Esophagus squamous epithelium (tissue), 5 donors: ENCODE measurements at regions not wholly inside any gene's neighbourhood (a gene's known extent, or its start where the extent isn't known, plus 50 kb on each side); places are given as distances from the start of the nearest gene placed in this dataset.

Source experiments
- DNase-seq: peaks from one replicate; lab custom pipeline; 2025; lab: John Stamatoyannopoulos, UW
- H3K27ac ChIP-seq, 4 donors: fragments of 200-600 bp; sonication (generic); one replicate each; pipeline ENCODE4 v1.5.1; 2016 to 2019; ENCODE audit warnings: mild to moderate bottlenecking in 1 of 4
- H3K27me3 ChIP-seq, 4 donors: fragments of 200-600 bp; sonication (generic); 1 replicate in 3 of 4; 2 replicates in 1 of 4; pipeline versions ENCODE4 v1.5.1 to v1.6.0; 2017 to 2021; ENCODE audit warnings: antibody characterized with exemption in 1 of 4
- H3K36me3 ChIP-seq, 3 donors: fragments of 200-600 bp; sonication (generic); one replicate each; pipeline ENCODE4 v1.5.1; 2016 to 2019
- H3K4me1 ChIP-seq, 3 donors: fragments of 200-600 bp; sonication (generic); one replicate each; pipeline ENCODE4 v1.5.1; 2017 to 2019
- H3K4me3 ChIP-seq, 4 donors: fragments of 200-600 bp; sonication (generic); 1 replicate in 3 of 4; 2 replicates in 1 of 4; pipeline ENCODE4 v1.5.1; 2016 to 2019; ENCODE audit warnings: mild to moderate bottlenecking in 2 of 4, moderate library complexity in 1 of 4
- H3K9me3 ChIP-seq, 3 donors: fragments of 200-600 bp; sonication (generic); one replicate each; pipeline ENCODE4 v1.5.1; 2016 to 2019
- CTCF ChIP-seq, 6 experiments: fragments of 450-650 bp in 4 of 6; fragments of 200-600 bp in 2 of 6; sonication (generic) in 2 of 6; IDR thresholded peaks; one replicate each; pipeline ENCODE4 v1.5.1; 2016 to 2019; ENCODE audit warnings: antibody characterized with exemption in 6 of 6, mild to moderate bottlenecking in 4 of 6, moderate library complexity in 4 of 6
- POLR2A ChIP-seq, 4 donors: fragments of 450-650 bp; IDR thresholded peaks; one replicate each; pipeline ENCODE4 v1.6.1; 2017; ENCODE audit warnings: antibody characterized with exemption in 4 of 4, mild to moderate bottlenecking in 4 of 4, moderate library complexity in 3 of 4
- WGBS, 2 donors: methylation state at CpG; one replicate each; pipeline ENCODE4 v1.1.5; 2018; 5-methylcytosine and 5-hydroxymethylcytosine counted together
- intact Hi-C: fragments of 100-400 bp; cut with DNase I; formaldehyde crosslinking; loops from one replicate; pipeline ENCODE4 v1.15.0; 2022
- donor health status: DM: yes; HTN: yes; CAD: no.

GRCh38 chr16:26801628-26802027, 265.1 kb upstream of the C16orf82 start:
- no peak for DNase-seq
- H3K36me3 ChIP-seq = no peaks in the 10 kb centered on the region
- peaks cover 0 to 21% (median 0%) of the 10 kb centered on the region in 4 donors for H3K27me3 ChIP-seq
- TF ChIP-seq POLR2A (IDR thresholded peaks at IDR 0.05) (no peak), CTCF (IDR thresholded peaks at IDR 0.05) (no peak)
- H3K27ac ChIP-seq = no peak overlapping the region
- no peaks in the 10 kb centered on the region for H3K9me3 ChIP-seq
- WGBS, 2 donors = 91 to 97% methylated on average over 3 of the region's 3 CpGs
- H3K4me3 ChIP-seq = no peak overlapping the region
- no peaks in the 10 kb centered on the region for H3K4me1 ChIP-seq
- intact Hi-C loops = no loop called here

DNA sequence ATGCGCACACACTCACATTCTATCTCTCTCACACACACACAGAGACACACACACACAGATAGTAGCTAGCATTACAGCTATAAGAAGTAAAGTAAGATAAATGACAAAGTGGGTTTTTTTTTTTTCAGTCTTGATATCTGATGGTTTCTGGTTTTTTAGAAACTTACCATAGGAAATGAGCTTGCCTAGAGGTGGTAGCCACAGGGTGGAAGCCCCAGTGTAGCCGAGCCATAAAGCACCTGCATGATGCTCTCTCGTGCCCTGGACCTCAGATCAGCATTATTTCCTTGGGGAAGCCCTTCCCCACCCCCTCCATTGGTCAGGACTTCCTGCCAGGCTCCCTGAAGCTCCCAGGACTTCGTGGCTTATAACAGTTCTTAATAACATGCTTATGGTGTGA, 264.3 kb upstream of the C16orf82 start:
- 34 to 37% methylated on average over 4 of the region's 4 CpGs for WGBS, 2 donors
- intact Hi-C loops = no loop called here
- H3K4me3 ChIP-seq = no peak overlapping the region
- H3K4me1 ChIP-seq = no peaks in the 10 kb centered on the region
- peaks cover 0 to 19% (median 0%) of the 10 kb centered on the region in 4 donors for H3K27me3 ChIP-seq
- H3K27ac ChIP-seq = no peak overlapping the region
- no peak for DNase-seq
- H3K36me3 ChIP-seq = no peaks in the 10 kb centered on the region
- no peaks in the 10 kb centered on the region for H3K9me3 ChIP-seq
- TF ChIP-seq CTCF (IDR thresholded peaks at IDR 0.05) = no peak
- TF ChIP-seq POLR2A (IDR thresholded peaks at IDR 0.05) = no peak

GRCh38 chr16:26802965-26803364, 263.8 kb upstream of the C16orf82 start:
- Histone ChIP-seq H3K27ac (no peak overlapping the region), H3K9me3 (no peaks in the 10 kb centered on the region), H3K4me1 (no peaks in the 10 kb centered on the region), H3K4me3 (no peak overlapping the region), H3K27me3 (peaks cover 0 to 14% (median 0%) of the 10 kb centered on the region in 4 donors), H3K36me3 (no peaks in the 10 kb centered on the region)
- TF ChIP-seq CTCF (IDR thresholded peaks at IDR 0.05) = no peak
- TF ChIP-seq POLR2A (IDR thresholded peaks at IDR 0.05) = no peak
- intact Hi-C loops = no loop called here
- DNase-seq = no peak

GRCh38 chr16:26806657-26807056, 260.1 kb upstream of the C16orf82 start:
- Histone ChIP-seq H3K4me3 (no peak overlapping the region), H3K4me1 (no peaks in the 10 kb centered on the region), H3K27me3 (peaks cover 0 to 13% (median 0%) of the 10 kb centered on the region in 4 donors), H3K9me3 (no peaks in the 10 kb centered on the region), H3K27ac (no peak overlapping the region), H3K36me3 (no peaks in the 10 kb centered on the region)
- intact Hi-C loops = no loop called here
- no peak for DNase-seq
- 83 to 84% methylated on average over 6 of the region's 6 CpGs for WGBS, 2 donors
- TF ChIP-seq CTCF (IDR thresholded peaks at IDR 0.05) (no peak), POLR2A (IDR thresholded peaks at IDR 0.05) (no peak)

DNA sequence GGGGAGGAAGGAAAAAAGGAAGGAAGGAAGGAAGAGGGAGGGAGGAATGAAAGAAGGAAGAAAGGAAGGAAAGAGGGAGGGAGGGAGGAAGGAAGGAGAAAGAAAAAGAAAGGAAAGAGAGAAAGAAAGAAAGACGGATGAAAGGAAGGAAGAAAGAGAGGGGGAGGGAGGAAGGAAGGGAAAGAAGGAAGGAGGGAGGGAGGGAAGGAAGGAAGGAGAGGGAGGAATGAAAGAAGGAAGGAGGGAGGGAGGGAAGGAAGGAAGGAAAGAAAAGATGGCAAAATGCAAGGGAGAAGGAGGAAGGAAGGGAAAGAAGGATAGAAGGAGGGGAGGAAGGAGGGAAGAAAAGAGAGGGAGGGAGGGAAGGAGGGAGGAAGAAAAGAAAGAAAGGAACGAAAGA, 257.3 kb upstream of the C16orf82 start:
- TF ChIP-seq POLR2A (IDR thresholded peaks at IDR 0.05) (no peak), CTCF (IDR thresholded peaks at IDR 0.05) (no peak)
- Histone ChIP-seq H3K27me3 (peaks cover 0 to 13% (median 0%) of the 10 kb centered on the region in 4 donors), H3K9me3 (no peaks in the 10 kb centered on the region), H3K36me3 (no peaks in the 10 kb centered on the region), H3K27ac (no peak overlapping the region), H3K4me3 (no peak overlapping the region), H3K4me1 (no peaks in the 10 kb centered on the region)
- DNase-seq = no peak
- WGBS, 2 donors = 56 to 67% methylated on average over 2 of the region's 2 CpGs
- intact Hi-C loops = no loop called here
